NCI-H510A treated with DMSO at 0.1 percent for 48 hours (cell line): ENCODE measurements at regions not wholly inside any gene's neighbourhood (a gene's known extent, or its start where the extent isn't known, plus 50 kb on each side); places are given as distances from the start of the nearest gene placed in this dataset.
"Not testable (repeated sequence)": the region's sequence is repeated elsewhere in the genome, so short reads cannot be mapped to it uniquely, and the experiment has no call there.

ENCODE experiments used
- DNase-seq: peaks from one replicate; lab custom pipeline; 2025; lab: John Stamatoyannopoulos, UW

DNA sequence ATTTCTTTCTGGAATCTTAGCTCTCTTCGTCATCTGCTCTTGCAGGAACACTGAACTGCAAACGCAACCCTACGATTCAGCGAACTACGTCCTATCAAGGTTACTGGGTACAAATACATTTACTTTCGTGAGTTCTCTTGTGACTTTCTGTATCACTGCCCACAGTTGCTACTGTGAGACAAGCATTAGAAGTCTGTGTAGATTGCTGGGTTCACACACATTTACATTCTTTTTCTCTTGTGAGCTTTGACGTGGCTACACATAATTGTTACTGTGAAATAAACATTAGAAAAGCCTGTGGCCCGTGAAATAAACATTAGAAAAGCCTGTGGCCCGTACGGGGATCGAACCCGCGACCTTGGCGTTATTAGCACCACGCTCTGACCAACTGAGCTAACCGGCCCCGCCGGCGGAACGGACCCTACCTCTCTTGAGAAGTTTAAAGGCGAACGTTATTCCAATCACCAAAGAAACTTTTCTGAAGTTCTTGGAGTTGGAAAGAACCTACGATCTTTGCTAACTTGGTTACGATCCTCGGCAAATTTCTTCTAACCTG, 61.2 kb upstream of the ZNF322 start:
- not testable (repeated sequence) for DNase-seq

- DNase-seq, result not testable (repeated sequence)
Observed at GRCh38 chr6:26730019-26730766, 70.6 kb upstream of the ZNF322 start.

- not testable (repeated sequence) for DNase-seq
Observed at GRCh38 chr6:26734776-26735472, 75.4 kb upstream of the ZNF322 start.

DNA sequence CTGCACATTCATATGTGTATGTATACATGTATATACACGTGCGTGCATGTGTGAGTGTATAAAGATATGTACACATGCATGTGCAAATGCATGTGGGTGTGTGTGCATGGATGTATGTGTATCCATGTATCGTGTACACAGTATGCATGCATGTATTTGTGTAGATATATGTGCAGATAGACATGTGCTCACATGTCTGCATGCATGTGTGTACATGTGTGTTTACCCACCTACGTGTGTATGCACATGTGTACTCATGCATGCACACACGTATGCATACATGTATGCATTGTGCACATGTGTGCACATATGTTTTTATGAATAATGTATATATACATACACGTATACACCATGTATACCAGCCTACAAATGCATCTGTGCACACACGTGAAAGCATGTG, 80.3 kb upstream of the ZNF322 start:
- no peak for DNase-seq

GRCh38 chr6:26743157-26743821, 83.7 kb upstream of the ZNF322 start:
- DNase-seq, result no peak

DNA sequence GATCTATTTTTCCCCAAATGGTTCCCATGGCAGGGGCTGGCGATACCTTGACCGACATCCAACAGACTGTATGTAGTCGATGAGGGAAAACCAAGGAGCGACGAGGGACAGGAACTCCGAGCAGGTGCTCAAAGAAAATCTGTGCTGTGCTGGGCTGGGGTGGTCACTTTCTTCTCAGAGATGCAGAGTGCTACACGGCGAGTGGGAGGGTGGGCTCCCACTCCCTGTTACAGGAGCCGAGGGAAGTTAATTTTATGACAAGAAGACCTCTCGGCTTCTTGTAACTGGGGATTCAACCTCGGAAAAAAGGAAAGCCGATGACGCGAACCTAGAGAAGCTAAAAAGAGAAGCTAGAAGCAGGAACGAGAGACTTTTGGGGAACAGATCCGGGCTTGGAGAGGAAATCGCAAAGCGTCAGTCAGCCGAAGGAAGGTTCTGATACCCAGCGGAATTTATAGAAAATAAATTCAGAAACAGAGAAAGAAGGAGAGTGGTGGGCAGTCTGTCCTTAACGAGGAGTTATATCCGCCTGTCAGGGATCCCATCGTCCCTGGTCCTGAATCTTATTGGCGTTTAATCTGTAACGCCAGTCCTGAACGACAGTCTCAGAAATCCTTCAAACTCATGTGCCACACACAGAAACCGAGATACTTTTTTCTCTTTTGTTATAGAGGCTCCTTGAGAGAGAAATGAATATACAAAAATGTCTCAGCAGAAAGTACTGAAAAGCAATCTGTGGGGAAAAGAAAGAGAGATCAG, 84.6 kb upstream of the ZNF322 start:
- DNase-seq, result no peak

GRCh38 chr6:26744837-26745282, 85.3 kb upstream of the ZNF322 start:
- not testable (repeated sequence) for DNase-seq

GRCh38 chr6:26745964-26746363, 86.4 kb upstream of the ZNF322 start:
- not testable (repeated sequence) for DNase-seq

DNA sequence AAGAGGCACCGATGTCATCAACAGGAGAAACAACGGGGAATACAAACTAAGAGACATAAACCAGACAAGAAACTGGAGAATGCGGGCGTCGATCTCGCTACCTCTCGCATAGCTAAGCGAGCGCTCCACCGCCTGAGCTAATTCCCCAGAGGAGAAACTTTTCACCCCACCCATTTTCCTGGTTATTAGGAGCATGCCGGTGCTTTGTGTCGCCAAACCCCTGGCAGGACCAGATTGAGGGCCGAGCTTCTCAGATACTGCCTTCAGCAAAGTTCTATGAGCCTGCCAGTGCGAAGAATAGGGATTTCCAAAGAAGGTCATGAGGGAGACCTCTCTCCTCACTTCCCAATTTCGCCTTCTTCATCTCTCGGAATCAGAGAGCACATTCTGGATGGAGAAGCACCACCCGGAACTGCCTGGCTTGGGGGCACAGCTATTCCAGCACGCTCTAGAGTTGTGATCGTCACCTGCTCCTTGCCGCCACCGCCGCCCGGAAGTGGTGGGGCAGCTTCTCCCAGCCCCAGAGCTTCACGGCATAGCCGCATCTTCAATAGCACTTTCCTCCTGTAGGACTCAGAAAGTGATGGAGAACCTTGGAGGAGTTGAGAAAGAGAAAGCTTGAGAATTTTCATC, 89.7 kb upstream of the ZNF322 start:
- DNase-seq, result not testable (repeated sequence)

DNA sequence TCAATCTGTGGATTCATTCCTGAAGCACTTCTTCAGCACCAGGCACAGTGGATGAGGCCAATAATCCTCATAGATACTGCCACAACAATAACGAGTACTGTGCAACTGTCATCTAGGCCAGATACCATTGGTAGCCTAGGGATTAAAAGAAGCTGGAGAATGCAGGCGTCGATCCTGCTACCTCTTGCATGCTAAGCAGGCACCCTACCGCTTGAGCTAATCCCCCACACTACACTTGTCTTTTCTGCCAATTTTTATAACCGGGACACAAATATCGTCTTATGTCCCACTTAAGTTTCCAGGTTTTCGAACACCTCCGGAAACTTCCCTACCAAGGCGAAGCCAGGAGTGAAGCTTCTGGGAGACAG, 90.2 kb upstream of the ZNF322 start:
- not testable (repeated sequence) for DNase-seq

DNA sequence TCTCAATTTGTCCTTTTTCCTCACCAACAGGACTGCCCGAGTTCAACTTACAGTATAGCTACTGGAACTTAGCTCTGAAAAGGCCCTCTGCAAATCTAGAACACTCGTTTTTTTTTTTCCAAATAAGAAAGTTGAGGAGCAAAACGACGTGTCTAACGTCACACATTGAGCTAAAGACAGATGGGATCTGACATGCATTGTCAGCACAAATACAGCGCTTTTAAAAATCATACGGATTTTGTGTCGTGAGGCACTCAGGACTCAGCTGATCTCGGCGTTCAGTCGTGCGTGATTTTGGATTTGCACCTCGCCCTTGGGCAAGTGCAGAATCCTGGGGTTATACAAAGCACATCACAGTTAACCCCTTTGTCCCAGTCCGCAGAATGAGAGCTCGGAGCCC, 94.7 kb upstream of the ZNF322 start:
- DNase-seq, result no peak

DNA sequence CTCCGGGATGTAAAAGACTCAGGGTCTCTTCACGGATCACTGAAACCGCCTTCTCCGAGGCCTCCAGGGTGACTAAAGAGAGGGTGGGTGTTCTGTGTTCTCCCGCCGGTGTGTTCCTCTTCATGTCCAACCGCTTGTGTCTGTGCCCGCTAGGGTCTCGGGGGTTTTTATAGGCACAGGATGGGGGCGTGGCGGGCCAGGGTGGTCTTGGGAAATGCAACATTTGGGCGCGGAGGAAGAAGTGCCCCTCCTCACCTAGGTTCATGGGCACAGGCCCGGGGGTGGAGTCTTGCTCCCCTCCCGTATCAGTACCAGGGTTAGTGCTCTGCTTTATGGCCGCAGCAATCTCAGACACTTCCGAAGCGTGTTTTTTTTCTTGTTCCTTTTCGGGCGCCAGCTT, 95.3 kb upstream of the ZNF322 start:
- DNase-seq, result not testable (repeated sequence)

- DNase-seq, result not testable (repeated sequence)
Observed at GRCh38 chr6:26756067-26756805, 96.7 kb upstream of the ZNF322 start.

- DNase-seq, result not testable (repeated sequence)
Observed at GRCh38 chr6:26766203-26766902, 106.8 kb upstream of the ZNF322 start.

- DNase-seq, result not testable (repeated sequence)
Observed at GRCh38 chr6:26770941-26771666, 111.6 kb upstream of the ZNF322 start.

GRCh38 chr6:26773414-26773813, 113.9 kb upstream of the ZNF322 start:
- not testable (repeated sequence) for DNase-seq

GRCh38 chr6:26780563-26780962, 121.0 kb upstream of the ZNF322 start:
- not testable (repeated sequence) for DNase-seq

DNA sequence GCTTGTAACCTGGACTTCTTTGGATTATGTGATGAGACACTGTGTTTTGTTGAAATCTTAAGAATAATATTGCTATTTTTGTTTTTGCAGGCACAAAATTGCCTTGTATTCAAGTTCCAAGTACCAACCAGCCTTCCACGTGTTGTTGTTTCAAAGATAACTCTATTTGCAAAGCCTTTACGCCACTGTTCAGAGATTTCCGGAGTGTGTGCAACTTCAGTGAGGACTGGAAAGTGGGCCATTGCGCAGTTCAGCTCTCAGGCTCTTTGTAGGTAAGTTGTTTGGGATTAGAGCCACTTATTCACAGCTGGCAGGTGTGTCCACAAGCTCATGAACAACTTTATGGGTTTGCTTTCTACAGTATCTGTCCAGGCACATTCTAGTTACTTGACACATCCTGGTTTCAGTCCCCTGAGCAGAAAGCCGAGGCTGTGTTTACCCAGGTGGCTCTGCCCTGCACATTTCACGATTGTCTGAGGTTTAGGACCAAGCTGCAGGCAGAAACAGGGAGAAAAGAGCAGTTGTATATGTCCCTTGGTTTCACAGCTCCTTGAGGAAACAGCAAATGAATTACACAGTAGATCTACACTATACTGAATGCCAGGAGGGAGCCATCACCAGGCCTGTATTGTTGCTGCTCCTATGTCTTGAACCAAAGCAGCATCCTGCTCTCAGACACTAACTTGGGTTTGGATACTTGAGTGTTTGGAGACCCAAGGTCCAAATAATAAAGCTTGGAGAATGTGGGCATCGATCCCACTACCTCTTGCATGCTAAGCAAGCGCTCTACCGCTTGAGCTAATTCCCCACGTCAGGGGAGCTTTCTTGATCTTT, 136.1 kb upstream of the ZNF322 start:
- DNase-seq, result not testable (repeated sequence)
